WI38 (cell line): ENCODE measurements at regions not wholly inside any gene's neighbourhood (a gene's known extent, or its start where the extent isn't known, plus 50 kb on each side); places are given as distances from the start of the nearest gene placed in this dataset.
"Not testable (repeated sequence)": the region's sequence is repeated elsewhere in the genome, so short reads cannot be mapped to it uniquely, and the experiment has no call there.

Experiments used
- H3K4me3 ChIP-seq: 2 replicates; pipeline ENCODE4 v1.5.1; 2011; ENCODE audit warnings: low read depth, mild to moderate bottlenecking, control low read depth, low read length
- TF ChIP-seq, protein P1 (sequence below): IDR thresholded peaks from 2 replicates; pipeline ENCODE4 v1.5.1; 2012; ENCODE audit warnings: low read depth, mild to moderate bottlenecking, control low read depth, low read length

DNA sequence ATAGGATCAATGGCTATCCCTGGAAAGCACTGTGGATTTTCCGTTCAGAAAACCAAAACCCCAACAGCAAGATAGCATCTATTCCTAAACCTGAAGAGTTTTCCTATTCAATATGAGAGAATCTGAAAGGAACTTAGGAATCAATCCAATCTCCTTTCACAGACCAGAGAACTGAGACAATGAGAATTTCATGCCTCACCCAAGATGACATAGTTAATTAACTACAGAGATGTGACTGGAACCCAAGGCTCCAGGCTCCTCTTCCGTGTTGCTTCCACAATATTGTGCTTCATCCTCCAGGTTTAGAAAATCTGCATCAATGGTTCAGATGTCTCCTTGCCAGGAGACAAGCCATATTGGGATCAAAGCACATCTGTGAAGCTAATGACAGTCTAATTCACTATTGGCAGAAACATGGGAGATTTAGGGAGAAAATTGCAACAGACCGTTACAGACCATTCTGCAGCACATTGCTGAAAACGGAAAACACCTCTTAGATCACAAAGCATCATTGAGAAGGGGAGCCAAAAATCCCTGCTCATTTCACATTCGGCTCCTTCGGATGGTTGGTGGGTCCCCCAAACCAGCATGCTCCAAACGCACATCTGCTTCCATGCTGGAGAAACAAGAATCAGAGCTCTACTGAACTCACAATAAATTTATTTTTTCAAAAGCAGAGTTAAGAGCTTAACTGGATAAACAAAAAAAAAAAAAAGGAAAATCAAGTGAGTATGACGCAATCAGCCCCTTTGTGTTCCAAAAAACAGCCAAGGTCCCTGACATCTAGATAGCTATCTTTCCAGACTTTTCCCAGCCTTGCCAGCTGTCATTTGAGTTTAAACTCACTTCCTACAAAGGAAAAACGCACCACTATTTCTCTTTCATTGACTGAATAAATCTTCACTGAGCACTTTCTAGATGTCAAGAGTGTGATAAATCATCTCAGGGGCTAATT is 290.3 kb downstream of the C1D start:
- TF ChIP-seq, protein P1, sequence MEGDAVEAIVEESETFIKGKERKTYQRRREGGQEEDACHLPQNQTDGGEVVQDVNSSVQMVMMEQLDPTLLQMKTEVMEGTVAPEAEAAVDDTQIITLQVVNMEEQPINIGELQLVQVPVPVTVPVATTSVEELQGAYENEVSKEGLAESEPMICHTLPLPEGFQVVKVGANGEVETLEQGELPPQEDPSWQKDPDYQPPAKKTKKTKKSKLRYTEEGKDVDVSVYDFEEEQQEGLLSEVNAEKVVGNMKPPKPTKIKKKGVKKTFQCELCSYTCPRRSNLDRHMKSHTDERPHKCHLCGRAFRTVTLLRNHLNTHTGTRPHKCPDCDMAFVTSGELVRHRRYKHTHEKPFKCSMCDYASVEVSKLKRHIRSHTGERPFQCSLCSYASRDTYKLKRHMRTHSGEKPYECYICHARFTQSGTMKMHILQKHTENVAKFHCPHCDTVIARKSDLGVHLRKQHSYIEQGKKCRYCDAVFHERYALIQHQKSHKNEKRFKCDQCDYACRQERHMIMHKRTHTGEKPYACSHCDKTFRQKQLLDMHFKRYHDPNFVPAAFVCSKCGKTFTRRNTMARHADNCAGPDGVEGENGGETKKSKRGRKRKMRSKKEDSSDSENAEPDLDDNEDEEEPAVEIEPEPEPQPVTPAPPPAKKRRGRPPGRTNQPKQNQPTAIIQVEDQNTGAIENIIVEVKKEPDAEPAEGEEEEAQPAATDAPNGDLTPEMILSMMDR = no peak
- no peak overlapping the region for H3K4me3 ChIP-seq

DNA sequence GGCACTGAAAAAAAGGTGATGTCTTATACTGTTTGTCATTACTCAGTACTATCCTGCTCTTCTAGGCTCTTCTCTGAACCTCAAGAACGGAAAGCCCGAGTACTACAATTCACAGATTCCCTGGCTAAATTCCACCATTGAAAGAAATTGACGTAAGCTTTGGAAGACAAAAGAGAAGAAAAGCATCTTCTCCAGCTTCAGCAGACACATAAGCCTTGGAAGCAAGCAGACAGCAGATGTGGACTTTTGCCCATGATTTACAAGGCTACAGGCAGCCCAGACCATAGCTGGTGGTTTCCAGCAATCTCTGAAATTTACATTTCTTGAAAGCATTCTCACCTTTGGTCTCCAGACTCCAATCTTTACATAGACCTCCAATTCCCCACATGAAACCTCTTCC is 289.0 kb downstream of the C1D start:
- TF ChIP-seq, protein P1 = no peak
- H3K4me3 ChIP-seq = no peak overlapping the region

DNA sequence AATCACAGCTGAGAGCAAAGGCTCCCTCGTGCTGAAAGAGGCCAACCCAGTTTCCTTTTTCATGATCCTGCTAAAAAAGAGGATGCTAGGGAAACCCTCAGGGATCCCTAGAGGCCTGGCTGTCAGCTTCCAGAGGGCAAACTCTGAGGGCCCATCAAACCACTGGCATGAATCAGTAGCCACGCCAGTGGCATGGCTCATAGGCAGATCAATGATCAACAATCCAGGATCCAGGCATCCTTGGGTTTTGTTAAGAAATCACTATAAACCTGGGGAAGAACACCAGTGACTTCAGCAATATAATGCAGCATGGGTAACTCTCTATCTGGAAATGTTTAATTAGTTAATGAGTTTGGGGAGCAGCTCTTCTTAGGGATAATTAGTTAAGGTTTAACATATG is 286.5 kb downstream of the C1D start:
- H3K4me3 ChIP-seq = no peak overlapping the region
- TF ChIP-seq, protein P1 = no peak

DNA sequence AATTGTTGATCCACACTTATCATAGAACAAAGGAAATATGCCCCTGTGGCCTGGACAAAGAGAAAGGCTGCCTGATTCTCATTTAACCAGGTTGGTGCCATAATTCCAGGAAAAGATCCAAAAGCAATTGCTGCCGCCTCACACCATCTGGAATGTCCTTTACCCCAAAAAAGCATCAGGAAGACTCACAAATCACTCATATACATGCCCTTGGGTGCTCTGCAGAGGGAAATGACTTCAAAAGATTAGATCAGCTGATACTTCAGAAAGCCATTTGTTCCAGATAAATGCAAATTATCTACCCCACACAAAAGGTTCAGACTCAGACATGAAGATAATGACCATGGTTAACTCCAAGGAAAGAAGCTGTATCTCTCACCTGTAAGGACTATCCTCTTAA is 285.8 kb downstream of the C1D start:
- TF ChIP-seq, protein P1 = no peak
- no peak overlapping the region for H3K4me3 ChIP-seq

DNA sequence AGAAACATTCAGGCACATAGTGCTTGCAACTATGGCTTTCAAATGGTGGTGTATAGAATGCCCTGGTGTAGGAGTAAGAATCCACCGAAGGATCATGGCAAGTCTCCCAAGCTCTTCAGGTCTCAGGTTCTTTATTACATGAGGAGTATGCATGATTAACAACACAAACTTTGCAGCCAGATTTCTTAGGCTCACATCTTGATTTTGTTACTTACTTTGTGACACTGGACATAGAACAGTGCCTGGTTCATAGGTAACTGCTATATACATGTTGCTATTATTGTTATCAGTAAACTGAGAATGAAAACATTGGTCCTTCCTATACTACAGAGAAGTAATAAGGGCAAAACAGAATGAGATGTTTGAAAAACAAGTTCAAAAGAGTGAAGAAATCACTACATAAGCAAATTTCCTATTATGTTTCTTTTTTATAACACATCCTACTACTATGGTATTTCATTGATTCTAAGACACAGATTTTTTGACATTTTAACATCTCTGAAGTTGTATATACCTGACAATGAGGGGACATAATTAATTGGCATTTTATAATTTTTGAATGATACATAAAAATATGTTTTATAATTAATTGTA is 284.9 kb downstream of the C1D start:
- no peak overlapping the region for H3K4me3 ChIP-seq
- TF ChIP-seq, protein P1 = no peak

DNA sequence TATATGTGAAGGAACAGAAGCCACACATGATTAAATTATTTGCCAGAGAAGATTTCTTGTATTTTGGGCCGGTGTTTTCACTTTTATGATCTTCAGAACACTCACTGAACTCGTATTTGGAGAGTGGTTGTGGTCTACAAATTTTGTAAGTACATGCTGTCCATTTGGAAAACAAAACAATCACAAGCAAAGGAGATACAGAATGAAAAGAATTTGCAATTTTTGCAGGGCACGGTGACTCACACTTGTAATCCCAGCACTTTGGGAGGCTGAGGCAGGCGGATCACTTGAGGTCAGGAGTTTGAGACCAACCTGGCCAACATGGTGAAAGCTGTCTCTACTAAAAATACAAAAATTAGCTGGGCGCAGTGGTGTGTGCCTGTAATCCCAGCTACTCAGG is 282.0 kb downstream of the C1D start:
- H3K4me3 ChIP-seq = not testable (repeated sequence)

DNA sequence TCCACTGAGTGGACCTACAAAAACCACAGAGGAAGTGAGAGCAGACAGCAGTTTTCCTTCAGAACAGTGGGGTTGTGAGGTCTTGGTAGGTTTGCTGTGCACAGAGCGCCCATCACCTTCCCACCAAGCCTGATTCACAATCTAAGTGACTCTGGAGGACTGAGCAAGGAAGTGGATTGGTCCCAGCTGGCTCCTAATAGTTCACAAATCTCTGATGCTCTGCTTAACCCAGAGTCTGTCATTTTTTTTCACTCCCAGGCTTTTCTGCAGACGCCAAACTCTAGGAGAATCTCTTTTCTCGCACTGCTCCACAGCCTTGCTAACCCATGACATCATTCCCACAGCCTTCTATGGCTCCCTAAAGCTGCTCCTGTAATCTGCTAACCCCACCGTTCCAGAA is 280.4 kb downstream of the C1D start:
- TF ChIP-seq, protein P1 = no peak
- H3K4me3 ChIP-seq = no peak overlapping the region
